Astrocyte (in vitro differentiated cells and primary cell): ENCODE measurements at regions not wholly inside any gene's neighbourhood (a gene's known extent, or its start where the extent isn't known, plus 50 kb on each side); places are given as distances from the start of the nearest gene placed in this dataset.

ENCODE experiments used
- DNase-seq: peaks from one replicate; pipeline ENCODE4 v3.0.0-alpha.2; 2010; ENCODE audit warnings: low read depth
- FAIRE-seq: peaks from 2 replicates; lab custom pipeline; 2011; peaks lifted over from hg19 to GRCh38; lab: Jason Lieb, UNC
- H2AFZ ChIP-seq: 2 replicates; pipeline ENCODE4 v1.6.0; 2012; ENCODE audit warnings: low read depth, low read length, inconsistent platforms
- H3K27ac ChIP-seq: 2 replicates; pipeline ENCODE4 v1.5.1; 2011; ENCODE audit warnings: low read depth, low read length, inconsistent platforms
- H3K27me3 ChIP-seq: 2 replicates; pipeline ENCODE4 v1.6.0; 2011; ENCODE audit warnings: low read length, inconsistent platforms; ENCODE audit not compliant: insufficient read depth
- H3K36me3 ChIP-seq: 2 replicates; pipeline ENCODE4 v1.5.1; 2011; ENCODE audit warnings: low read length, inconsistent platforms; ENCODE audit not compliant: insufficient read depth
- H3K4me1 ChIP-seq: 2 replicates; pipeline ENCODE4 v1.5.1; 2011; ENCODE audit warnings: low read length, inconsistent platforms; ENCODE audit not compliant: insufficient read depth
- H3K4me2 ChIP-seq: 2 replicates; pipeline ENCODE4 v1.6.0; 2012; ENCODE audit warnings: low read length, inconsistent platforms
- H3K4me3 ChIP-seq: 2 replicates; pipeline ENCODE4 v1.5.1; 2011; ENCODE audit warnings: low read depth, mild to moderate bottlenecking, low read length, inconsistent platforms; ENCODE audit not compliant: insufficient read depth
- H3K79me2 ChIP-seq: 2 replicates; pipeline ENCODE4 v1.6.0; 2012; ENCODE audit warnings: mild to moderate bottlenecking, low read length, inconsistent platforms; ENCODE audit not compliant: insufficient read depth
- H3K9ac ChIP-seq: 2 replicates; pipeline ENCODE4 v1.6.0; 2012; ENCODE audit warnings: mild to moderate bottlenecking, low read length, inconsistent platforms
- H3K9me3 ChIP-seq: 2 replicates; pipeline ENCODE4 v1.5.1; 2012; ENCODE audit warnings: low read depth, mild to moderate bottlenecking, low read length, inconsistent platforms; ENCODE audit not compliant: insufficient read depth
- H4K20me1 ChIP-seq: 2 replicates; pipeline ENCODE4 v1.6.0; 2012; ENCODE audit warnings: low read length, inconsistent platforms; ENCODE audit not compliant: insufficient read depth
- H3K27ac Mint-ChIP-seq: one replicate; pipeline ENCODE4 v1.8.0; 2021; ENCODE audit warnings: mild to moderate bottlenecking, mixed read lengths; ENCODE audit not compliant: unreplicated experiment
- H3K27me3 Mint-ChIP-seq: one replicate; pipeline ENCODE4 v1.8.0; 2021; ENCODE audit warnings: low read depth, mixed read lengths; ENCODE audit not compliant: unreplicated experiment
- H3K36me3 Mint-ChIP-seq: one replicate; pipeline ENCODE4 v1.8.0; 2021; ENCODE audit warnings: low read depth, mixed read lengths; ENCODE audit not compliant: unreplicated experiment
- H3K4me1 Mint-ChIP-seq: one replicate; pipeline ENCODE4 v1.8.0; 2021; ENCODE audit warnings: low read depth, mixed read lengths; ENCODE audit not compliant: unreplicated experiment
- H3K4me3 Mint-ChIP-seq: one replicate; pipeline ENCODE4 v1.8.0; 2021; ENCODE audit warnings: mild to moderate bottlenecking, moderate library complexity, mixed read lengths; ENCODE audit not compliant: unreplicated experiment
- H3K9me3 Mint-ChIP-seq: one replicate; pipeline ENCODE4 v1.8.0; 2021; ENCODE audit warnings: mild to moderate bottlenecking, mixed read lengths; ENCODE audit not compliant: unreplicated experiment
- CTCF ChIP-seq: IDR thresholded peaks from 2 replicates; pipeline ENCODE4 v1.5.1; 2011; ENCODE audit warnings: low read depth, mild to moderate bottlenecking, inconsistent platforms, low read length, moderate library complexity; ENCODE audit not compliant: insufficient read depth
- EZH2 ChIP-seq: IDR thresholded peaks from 2 replicates; pipeline ENCODE4 v1.6.1; 2012; ENCODE audit warnings: mild to moderate bottlenecking, low read length, inconsistent platforms; ENCODE audit not compliant: insufficient read depth

- Mint-ChIP-seq H3K9me3 (peaks cover 4% of the 10 kb centered on the region), H3K27me3 (peaks cover 25% of the 10 kb centered on the region), H3K4me3 (no peak overlapping the region), H3K4me1 (no peaks in the 10 kb centered on the region), H3K27ac (no peak overlapping the region), H3K36me3 (no peaks in the 10 kb centered on the region)
- Histone ChIP-seq H3K27ac (no peak overlapping the region), H3K9me3 (no peaks in the 10 kb centered on the region), H3K79me2 (no peaks in the 10 kb centered on the region), H4K20me1 (no peaks in the 10 kb centered on the region), H3K27me3 (no peaks in the 10 kb centered on the region), H2AFZ (no peak overlapping the region), H3K36me3 (no peaks in the 10 kb centered on the region), H3K4me1 (no peaks in the 10 kb centered on the region), H3K9ac (no peak overlapping the region), H3K4me2 (no peak overlapping the region), H3K4me3 (no peak overlapping the region)
- DNase-seq (no peak), FAIRE-seq (no peak)
- TF ChIP-seq EZH2 (no peak), CTCF (no peak)
Observed at GRCh38 chr11:129608711-129609110, 206.9 kb upstream of the TMEM45B start.

- H3K4me3 ChIP-seq: no peak overlapping the region
- Mint-ChIP-seq H3K4me3 (no peak overlapping the region), H3K36me3 (no peaks in the 10 kb centered on the region), H3K4me1 (no peaks in the 10 kb centered on the region), H3K27me3 (peaks cover 30% of the 10 kb centered on the region), H3K9me3 (peaks cover 4% of the 10 kb centered on the region), H3K27ac (no peak overlapping the region)
- H3K4me2 ChIP-seq: no peak overlapping the region
- TF ChIP-seq CTCF (no peak), EZH2 (no peak)
- FAIRE-seq (no peak), DNase-seq (no peak)
- no peaks in the 10 kb centered on the region for H3K79me2 ChIP-seq
- H3K27me3 ChIP-seq: no peaks in the 10 kb centered on the region
- no peaks in the 10 kb centered on the region for H4K20me1 ChIP-seq
- no peaks in the 10 kb centered on the region for H3K9me3 ChIP-seq
- H3K36me3 ChIP-seq: no peaks in the 10 kb centered on the region
- H3K27ac ChIP-seq: no peak overlapping the region
- no peak overlapping the region for H2AFZ ChIP-seq
- no peak overlapping the region for H3K9ac ChIP-seq
- H3K4me1 ChIP-seq: no peaks in the 10 kb centered on the region
Observed at GRCh38 chr11:129610125-129610524, 205.5 kb upstream of the TMEM45B start.

GRCh38 chr11:129610545-129610944 is 205.1 kb upstream of the TMEM45B start:
- H3K79me2 ChIP-seq: no peaks in the 10 kb centered on the region
- Mint-ChIP-seq H3K4me3 (no peak overlapping the region), H3K36me3 (peaks cover under 1% of the 10 kb centered on the region), H3K9me3 (peaks cover 4% of the 10 kb centered on the region), H3K27ac (no peak overlapping the region), H3K4me1 (no peaks in the 10 kb centered on the region), H3K27me3 (peaks cover 27% of the 10 kb centered on the region)
- no peaks in the 10 kb centered on the region for H3K27me3 ChIP-seq
- H3K4me2 ChIP-seq: no peak overlapping the region
- FAIRE-seq: no peak
- H3K36me3 ChIP-seq: no peaks in the 10 kb centered on the region
- H3K9me3 ChIP-seq: no peaks in the 10 kb centered on the region
- no peaks in the 10 kb centered on the region for H4K20me1 ChIP-seq
- DNase-seq: no peak
- TF ChIP-seq CTCF: no peak
- no peak for TF ChIP-seq EZH2
- H3K4me3 ChIP-seq: no peak overlapping the region
- no peak overlapping the region for H3K27ac ChIP-seq
- H2AFZ ChIP-seq: no peak overlapping the region
- no peaks in the 10 kb centered on the region for H3K4me1 ChIP-seq
- H3K9ac ChIP-seq: no peak overlapping the region
